ENCODE measurements at regions not wholly inside any gene's neighbourhood (a gene's known extent, or its start where the extent isn't known, plus 50 kb on each side); places are given as distances from the start of the nearest gene placed in this dataset.

GRCh38 chr1:214184992-214185391, 96.0 kb upstream of the SMYD2 start:
- TF ChIP-seq ARNTL (CRISPR knock-in tag; IDR thresholded peaks at IDR 0.05; ENCODE audit: borderline replicate concordance, low read depth) (no peak), SNAI2 (CRISPR knock-in tag; IDR thresholded peaks at IDR 0.05) (no peak)
- no peak for ATAC-seq

- TF ChIP-seq TOX (CRISPR knock-in tag; IDR thresholded peaks at IDR 0.05; ENCODE audit: borderline replicate concordance) = no peak
- TF ChIP-seq PPARA (CRISPR knock-in tag; IDR thresholded peaks at IDR 0.05; ENCODE audit: borderline replicate concordance) = no peak
- TF ChIP-seq BACH2 (CRISPR knock-in tag; IDR thresholded peaks at IDR 0.05; ENCODE audit: borderline replicate concordance) = no peak
- TF ChIP-seq ZNF565 (CRISPR knock-in tag; conservative IDR thresholded peaks at IDR 0.05; ENCODE audit: low read depth) = no peak
- no peak for TF ChIP-seq ZNF8 (CRISPR knock-in tag; IDR thresholded peaks at IDR 0.05)
- TF ChIP-seq ZFP3 (CRISPR knock-in tag; IDR thresholded peaks at IDR 0.05) = no peak
- TF ChIP-seq ZNF70 (CRISPR knock-in tag; IDR thresholded peaks at IDR 0.05) = no peak
- no peak for TF ChIP-seq RARB (CRISPR knock-in tag; IDR thresholded peaks at IDR 0.05)
- TF ChIP-seq OSR1 (CRISPR knock-in tag; IDR thresholded peaks at IDR 0.05) = no peak
- no peak for TF ChIP-seq CSDC2 (CRISPR knock-in tag; IDR thresholded peaks at IDR 0.05)
- no peak for TF ChIP-seq CREB5 (CRISPR knock-in tag; IDR thresholded peaks at IDR 0.05; ENCODE audit: low read depth)
- no peak for TF ChIP-seq CSRNP3 (CRISPR knock-in tag; IDR thresholded peaks at IDR 0.05)
- no peak for TF ChIP-seq GLIS3 (CRISPR knock-in tag; IDR thresholded peaks at IDR 0.05)
- no peak for TF ChIP-seq ESRRG (CRISPR knock-in tag; IDR thresholded peaks at IDR 0.05)
- no peak for TF ChIP-seq TSHZ2 (CRISPR knock-in tag; IDR thresholded peaks at IDR 0.05)
- no peak for TF ChIP-seq PATZ1 (CRISPR knock-in tag; IDR thresholded peaks at IDR 0.05; ENCODE audit: borderline replicate concordance)
- no peak for ATAC-seq
Observed at GRCh38 chr1:214186103-214186824, 94.7 kb upstream of the SMYD2 start.

- ATAC-seq = peak; percentile 66
- TF ChIP-seq PATZ1 (CRISPR knock-in tag; IDR thresholded peaks at IDR 0.05; ENCODE audit: borderline replicate concordance) (no peak), PPARA (CRISPR knock-in tag; IDR thresholded peaks at IDR 0.05; ENCODE audit: borderline replicate concordance) (no peak), GLIS3 (CRISPR knock-in tag; IDR thresholded peaks at IDR 0.05) (no peak), ZNF70 (CRISPR knock-in tag; IDR thresholded peaks at IDR 0.05) (no peak), CREB5 (CRISPR knock-in tag; IDR thresholded peaks at IDR 0.05; ENCODE audit: low read depth) (no peak), ZFP30 (CRISPR knock-in tag; IDR thresholded peaks at IDR 0.05) (no peak), TCF4 (CRISPR knock-in tag; IDR thresholded peaks at IDR 0.05; ENCODE audit: borderline replicate concordance) (no peak), ZNF8 (CRISPR knock-in tag; IDR thresholded peaks at IDR 0.05) (no peak), TOX (CRISPR knock-in tag; IDR thresholded peaks at IDR 0.05; ENCODE audit: borderline replicate concordance) (no peak), ESRRG (CRISPR knock-in tag; IDR thresholded peaks at IDR 0.05) (no peak), CSRNP3 (CRISPR knock-in tag; IDR thresholded peaks at IDR 0.05) (no peak), ZNF565 (CRISPR knock-in tag; conservative IDR thresholded peaks at IDR 0.05; ENCODE audit: low read depth) (no peak), POU6F1 (CRISPR knock-in tag; IDR thresholded peaks at IDR 0.05; ENCODE audit: borderline replicate concordance, low read depth) (no peak)
Observed at GRCh38 chr1:214187121-214187900, 93.6 kb upstream of the SMYD2 start.

All from SK-N-SH treated with all-trans-retinoic acid at 6 μM for 48 hours (cell line).